Upper lobe of left lung (tissue), 6 donors: ENCODE measurements at regions not wholly inside any gene's neighbourhood (a gene's known extent, or its start where the extent isn't known, plus 50 kb on each side); places are given as distances from the start of the nearest gene placed in this dataset.

ENCODE experiments used
- ATAC-seq, 2 donors: fragments of 200-7000 bp; cut with Tn5 transposase; one replicate each; pipeline ENCODE4 v1.9.1; 2022; ENCODE audit warnings: mild to moderate bottlenecking in 2 of 2, moderate library complexity in 2 of 2; ENCODE audit not compliant: low FRiP score in 2 of 2
- DNase-seq, 2 donors: peaks; one replicate each; pipeline ENCODE4 v3.0.0-alpha.2; 2019 to 2020
- H3K27ac ChIP-seq, 4 donors: fragments of 200-600 bp; sonication (generic); one replicate each; pipeline ENCODE4 v1.5.1; 2016 to 2019
- H3K27me3 ChIP-seq, 4 donors: fragments of 200-600 bp; sonication (generic); one replicate each; pipeline ENCODE4 v1.5.1; 2017 to 2019
- H3K36me3 ChIP-seq, 4 donors: fragments of 200-600 bp; sonication (generic); one replicate each; pipeline ENCODE4 v1.5.1; 2016 to 2019
- H3K4me1 ChIP-seq, 4 donors: fragments of 200-600 bp; sonication (generic); one replicate each; pipeline ENCODE4 v1.5.1; 2018 to 2019
- H3K4me3 ChIP-seq, 4 donors: fragments of 200-600 bp; sonication (generic); one replicate each; pipeline ENCODE4 v1.5.1; 2017 to 2019; ENCODE audit warnings: mild to moderate bottlenecking in 2 of 4, moderate library complexity in 1 of 4
- H3K9me3 ChIP-seq, 4 donors: fragments of 200-600 bp; sonication (generic); one replicate each; pipeline ENCODE4 v1.5.1; 2018 to 2019
- EP300 ChIP-seq, 4 donors: sonication (generic); formaldehyde crosslinking; IDR thresholded peaks; one replicate each; pipeline ENCODE4 v1.5.1; 2017; ENCODE audit warnings: antibody characterized with exemption in 4 of 4, control low read depth in 2 of 4
- POLR2A ChIP-seq, 4 donors: fragments of 450-650 bp; IDR thresholded peaks; one replicate each; pipeline ENCODE4 v1.5.1; 2016 to 2017; ENCODE audit warnings: antibody characterized with exemption in 4 of 4, mild to moderate bottlenecking in 2 of 4
- POLR2AphosphoS5 ChIP-seq, 2 donors: sonication (generic); formaldehyde crosslinking; IDR thresholded peaks; one replicate each; pipeline ENCODE4 v1.5.1; 2017; ENCODE audit warnings: antibody characterized with exemption in 2 of 2
- WGBS, 2 donors: methylation state at CpG; one replicate each; pipeline ENCODE4 v1.1.5; 2017 to 2018; 5-methylcytosine and 5-hydroxymethylcytosine counted together
- TF ChIP-seq, protein P1 (sequence below), 6 experiments: fragments of 450-650 bp in 4 of 6; fragments of 200-600 bp in 2 of 6; sonication (generic) in 2 of 6; IDR thresholded peaks; one replicate each; pipeline ENCODE4 v1.5.1; 2016 to 2019; ENCODE audit warnings: antibody characterized with exemption in 6 of 6
- donor health status: DM: no; HTN: no; CAD: no; lungs with moderate emphysema.
- donor health status: DM: no; HTN: yes; CAD: no; lungs with severe emphysema.

DNA sequence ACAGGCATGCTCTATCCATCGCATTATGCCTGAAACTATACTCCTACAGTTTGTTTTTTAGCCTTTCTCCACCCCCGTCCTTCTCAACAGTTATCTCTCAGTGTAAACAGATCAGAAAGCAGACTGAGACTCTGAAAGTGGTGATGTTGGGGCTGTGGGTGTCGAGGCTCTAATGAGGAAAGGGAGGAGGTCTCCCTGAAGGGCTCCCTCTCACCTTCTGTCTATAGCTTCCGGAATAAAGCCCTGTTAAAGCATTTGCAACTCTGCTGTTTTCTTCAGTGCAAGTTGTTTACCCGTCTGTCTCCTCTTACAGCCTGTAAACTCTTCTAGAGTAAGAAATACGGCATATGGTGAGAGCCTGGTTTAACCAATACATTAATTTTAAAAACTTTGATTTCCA, 136.7 kb upstream of the SYT4 start:
- no peaks in the 10 kb centered on the region for H3K27me3 ChIP-seq
- H3K4me3 ChIP-seq, result no peak overlapping the region
- ATAC-seq, result no peak
- no peaks in the 10 kb centered on the region for H3K4me1 ChIP-seq
- H3K36me3 ChIP-seq, result no peaks in the 10 kb centered on the region
- 28 to 30% methylated on average over 6 of the region's 6 CpGs for WGBS, 2 donors
- no peak for DNase-seq
- TF ChIP-seq POLR2A (IDR thresholded peaks at IDR 0.05), result no peak
- TF ChIP-seq EP300 (IDR thresholded peaks at IDR 0.05), result no peak
- H3K9me3 ChIP-seq, result no peaks in the 10 kb centered on the region
- no peak overlapping the region for H3K27ac ChIP-seq

DNA sequence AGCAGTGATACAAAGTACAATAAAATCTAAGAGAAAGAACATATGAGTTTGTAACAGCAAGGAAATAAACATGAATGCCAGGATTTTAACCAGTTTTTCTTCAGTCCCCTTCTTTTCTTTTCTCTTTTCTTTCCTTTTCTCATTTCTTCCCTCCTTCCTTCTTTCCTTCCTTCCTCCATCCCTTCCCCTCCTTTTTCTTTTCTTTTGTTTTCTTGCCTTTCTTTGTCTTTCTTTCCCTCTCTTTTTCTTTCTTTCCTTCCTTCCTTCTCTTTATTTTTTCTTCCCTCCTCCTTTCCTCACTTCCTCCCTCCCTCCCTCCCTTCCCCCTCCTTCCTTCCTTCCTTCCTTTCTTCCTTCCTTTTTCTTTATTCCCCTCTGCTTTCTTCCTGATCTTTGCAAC, 142.8 kb upstream of the SYT4 start:
- TF ChIP-seq, protein P1, sequence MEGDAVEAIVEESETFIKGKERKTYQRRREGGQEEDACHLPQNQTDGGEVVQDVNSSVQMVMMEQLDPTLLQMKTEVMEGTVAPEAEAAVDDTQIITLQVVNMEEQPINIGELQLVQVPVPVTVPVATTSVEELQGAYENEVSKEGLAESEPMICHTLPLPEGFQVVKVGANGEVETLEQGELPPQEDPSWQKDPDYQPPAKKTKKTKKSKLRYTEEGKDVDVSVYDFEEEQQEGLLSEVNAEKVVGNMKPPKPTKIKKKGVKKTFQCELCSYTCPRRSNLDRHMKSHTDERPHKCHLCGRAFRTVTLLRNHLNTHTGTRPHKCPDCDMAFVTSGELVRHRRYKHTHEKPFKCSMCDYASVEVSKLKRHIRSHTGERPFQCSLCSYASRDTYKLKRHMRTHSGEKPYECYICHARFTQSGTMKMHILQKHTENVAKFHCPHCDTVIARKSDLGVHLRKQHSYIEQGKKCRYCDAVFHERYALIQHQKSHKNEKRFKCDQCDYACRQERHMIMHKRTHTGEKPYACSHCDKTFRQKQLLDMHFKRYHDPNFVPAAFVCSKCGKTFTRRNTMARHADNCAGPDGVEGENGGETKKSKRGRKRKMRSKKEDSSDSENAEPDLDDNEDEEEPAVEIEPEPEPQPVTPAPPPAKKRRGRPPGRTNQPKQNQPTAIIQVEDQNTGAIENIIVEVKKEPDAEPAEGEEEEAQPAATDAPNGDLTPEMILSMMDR (IDR thresholded peaks at IDR 0.05), result no peak
- TF ChIP-seq POLR2AphosphoS5 (IDR thresholded peaks at IDR 0.05) (no peak), POLR2A (IDR thresholded peaks at IDR 0.05) (no peak), EP300 (IDR thresholded peaks at IDR 0.05) (no peak)
- DNase-seq (no peak), ATAC-seq (no peak)
- no peaks in the 10 kb centered on the region for H3K9me3 ChIP-seq
- H3K4me1 ChIP-seq, result no peaks in the 10 kb centered on the region
- H3K4me3 ChIP-seq, result no peak overlapping the region
- H3K27me3 ChIP-seq, result no peaks in the 10 kb centered on the region
- no peak overlapping the region for H3K27ac ChIP-seq
- no peaks in the 10 kb centered on the region for H3K36me3 ChIP-seq

DNA sequence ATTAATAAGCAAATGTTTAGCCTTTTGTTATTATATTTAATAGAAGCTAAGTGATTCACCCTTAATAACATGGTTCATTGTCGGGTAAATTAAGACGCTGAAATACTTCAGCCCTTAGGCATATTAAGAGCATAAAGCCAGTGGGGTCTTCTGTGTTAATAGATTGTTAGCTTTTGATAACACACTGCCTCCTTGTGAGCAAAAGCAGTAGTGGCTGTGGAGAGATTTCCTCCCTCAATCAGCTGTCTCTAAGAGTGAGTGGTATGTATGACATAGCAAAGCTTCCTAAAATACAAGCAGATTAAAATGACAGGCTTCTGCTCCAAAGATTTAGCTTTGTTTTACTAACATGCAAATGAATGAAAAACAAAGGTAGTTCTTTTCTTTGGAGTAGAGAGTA, 143.7 kb upstream of the SYT4 start:
- Histone ChIP-seq H3K4me1 (no peaks in the 10 kb centered on the region), H3K36me3 (no peaks in the 10 kb centered on the region), H3K27me3 (no peaks in the 10 kb centered on the region), H3K9me3 (no peaks in the 10 kb centered on the region), H3K4me3 (no peak overlapping the region), H3K27ac (no peak overlapping the region)
- WGBS, 2 donors, result 60 to 64% methylated on average over 2 of the region's 2 CpGs
- no peak for DNase-seq
- TF ChIP-seq POLR2AphosphoS5 (IDR thresholded peaks at IDR 0.05), result no peak
- TF ChIP-seq POLR2A (IDR thresholded peaks at IDR 0.05), result no peak
- TF ChIP-seq EP300 (IDR thresholded peaks at IDR 0.05), result no peak
- TF ChIP-seq, protein P1 (IDR thresholded peaks at IDR 0.05), result no peak
- ATAC-seq, result no peak

DNA sequence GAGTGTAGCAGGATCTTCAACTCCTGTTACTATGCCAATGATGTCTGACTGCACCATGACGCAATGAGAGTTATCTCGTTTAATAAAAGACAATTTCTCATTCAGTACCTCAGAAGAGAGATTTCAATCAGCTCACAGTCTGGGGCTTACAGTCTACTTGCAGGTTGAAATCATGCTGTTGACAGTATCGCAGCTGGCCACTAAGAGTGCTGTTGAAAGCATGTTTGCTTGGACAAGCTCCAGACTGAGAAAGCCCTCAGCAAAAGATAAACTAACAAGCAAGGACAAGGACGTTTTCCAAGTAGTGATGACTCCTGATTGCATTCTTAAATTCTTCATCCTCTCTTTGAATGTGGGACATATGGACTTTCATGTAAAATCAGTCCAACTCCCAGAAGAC, 145.2 kb upstream of the SYT4 start:
- H3K4me3 ChIP-seq, result no peak overlapping the region
- no peak overlapping the region for H3K27ac ChIP-seq
- 30 to 35% methylated on average over 4 of the region's 4 CpGs for WGBS, 2 donors
- no peaks in the 10 kb centered on the region for H3K9me3 ChIP-seq
- DNase-seq, result no peak
- H3K4me1 ChIP-seq, result no peaks in the 10 kb centered on the region
- no peak for TF ChIP-seq POLR2AphosphoS5 (IDR thresholded peaks at IDR 0.05)
- TF ChIP-seq EP300 (IDR thresholded peaks at IDR 0.05), result no peak
- TF ChIP-seq POLR2A (IDR thresholded peaks at IDR 0.05), result no peak
- TF ChIP-seq, protein P1 (IDR thresholded peaks at IDR 0.05), result no peak
- H3K27me3 ChIP-seq, result no peaks in the 10 kb centered on the region
- H3K36me3 ChIP-seq, result no peaks in the 10 kb centered on the region
- no peak for ATAC-seq

DNA sequence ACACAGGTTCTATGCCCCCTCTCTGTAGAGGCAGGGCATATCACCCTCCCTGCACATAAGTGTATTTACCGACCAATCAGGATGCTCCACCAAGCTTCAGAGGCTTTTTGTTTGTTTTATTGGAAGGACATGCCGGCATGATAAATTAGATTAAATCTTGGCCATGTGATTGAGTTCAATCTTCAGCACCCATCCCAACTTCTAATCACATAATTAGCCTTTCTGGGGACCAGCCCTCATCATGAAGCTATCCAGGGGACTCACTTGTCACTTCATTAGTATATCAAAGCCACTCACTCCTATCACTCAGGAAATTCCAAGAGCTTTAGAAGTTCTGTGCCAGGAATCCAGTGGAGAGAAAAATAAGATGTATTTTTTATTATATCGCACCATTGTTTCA, 158.6 kb upstream of the SYT4 start:
- no peak for TF ChIP-seq POLR2AphosphoS5 (IDR thresholded peaks at IDR 0.05)
- TF ChIP-seq EP300 (IDR thresholded peaks at IDR 0.05), result no peak
- no peak for TF ChIP-seq POLR2A (IDR thresholded peaks at IDR 0.05)
- TF ChIP-seq, protein P1 (IDR thresholded peaks at IDR 0.05), result no peak
- WGBS, 2 donors, result 63 to 70% methylated on average over 3 of the region's 3 CpGs

More for the DNA sequence above, 158.6 kb upstream of the SYT4 start:
- no peaks in the 10 kb centered on the region for H3K27me3 ChIP-seq
- no peak overlapping the region for H3K4me3 ChIP-seq
- no peak overlapping the region for H3K27ac ChIP-seq
- H3K9me3 ChIP-seq, result peaks cover 0 to 17% (median 8%) of the 10 kb centered on the region in 4 donors
- no peaks in the 10 kb centered on the region for H3K36me3 ChIP-seq
- ATAC-seq, result no peak
- DNase-seq, result no peak
- no peaks in the 10 kb centered on the region for H3K4me1 ChIP-seq
